HG03558 (cell line): ENCODE measurements at regions not wholly inside any gene's neighbourhood (a gene's known extent, or its start where the extent isn't known, plus 50 kb on each side); places are given as distances from the start of the nearest gene placed in this dataset.

ENCODE experiments used
- ATAC-seq: cut with Tn5 transposase; IDR thresholded peaks from one replicate; pipeline ENCODE4 v1.9.1; 2021; ENCODE audit warnings: moderate number of reproducible peaks; ENCODE audit not compliant: unreplicated experiment; ENCODE audit errors: extremely low read depth

- ATAC-seq, result no peak
Measured at GRCh38 chr2:142190805-142191204, 60.0 kb upstream of the LRP1B start.

- no peak for ATAC-seq
Measured at GRCh38 chr2:142189501-142189900, 58.7 kb upstream of the LRP1B start.

- ATAC-seq, result no peak
Measured at GRCh38 chr2:142188562-142188961, 57.7 kb upstream of the LRP1B start.

GRCh38 chr2:142180820-142181533 lies 50.2 kb upstream of the LRP1B start:
- ATAC-seq, result no peak
